GM20431 (cell line): ENCODE measurements at regions not wholly inside any gene's neighbourhood (a gene's known extent, or its start where the extent isn't known, plus 50 kb on each side); places are given as distances from the start of the nearest gene placed in this dataset.

ENCODE experiments used
- in situ Hi-C: fragments of 300-500 bp; cut with MseI, MboI; formaldehyde crosslinking; loops from one replicate; pipeline ENCODE4 v1.15.0; 2020; ENCODE audit warnings: low sequenced_read_pairs; ENCODE audit not compliant: unreplicated experiment

GRCh38 chr17:77564278-77564920, 394.1 kb upstream of the TNRC6C start:
- in situ Hi-C loops, result no loop called here

GRCh38 chr17:77565166-77565565, 393.3 kb upstream of the TNRC6C start:
- in situ Hi-C loops, result no loop called here

GRCh38 chr17:77566151-77566550, 392.4 kb upstream of the TNRC6C start:
- in situ Hi-C loops, result no loop called here

GRCh38 chr17:77566566-77567138, 391.9 kb upstream of the TNRC6C start:
- in situ Hi-C loops, result no loop called here

DNA sequence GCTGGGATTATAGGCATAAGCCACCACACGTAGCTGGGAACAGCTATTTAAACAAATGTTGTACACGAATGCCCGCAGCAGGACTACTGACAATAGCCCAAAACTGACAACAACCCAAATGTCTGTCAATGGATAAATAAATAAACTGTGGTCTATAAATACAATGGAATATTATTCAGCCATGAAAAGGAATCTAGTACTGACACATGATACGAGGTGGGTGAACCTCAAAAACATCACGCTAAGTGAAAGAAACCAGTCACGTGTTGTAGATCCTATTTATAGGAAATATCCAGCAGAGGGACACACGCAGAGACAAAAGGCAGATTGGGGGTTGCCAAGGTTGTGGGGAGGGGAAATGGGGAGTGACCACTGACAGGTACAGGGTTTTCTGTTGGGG, 390.0 kb upstream of the TNRC6C start:
- in situ Hi-C loops, result no loop called here

DNA sequence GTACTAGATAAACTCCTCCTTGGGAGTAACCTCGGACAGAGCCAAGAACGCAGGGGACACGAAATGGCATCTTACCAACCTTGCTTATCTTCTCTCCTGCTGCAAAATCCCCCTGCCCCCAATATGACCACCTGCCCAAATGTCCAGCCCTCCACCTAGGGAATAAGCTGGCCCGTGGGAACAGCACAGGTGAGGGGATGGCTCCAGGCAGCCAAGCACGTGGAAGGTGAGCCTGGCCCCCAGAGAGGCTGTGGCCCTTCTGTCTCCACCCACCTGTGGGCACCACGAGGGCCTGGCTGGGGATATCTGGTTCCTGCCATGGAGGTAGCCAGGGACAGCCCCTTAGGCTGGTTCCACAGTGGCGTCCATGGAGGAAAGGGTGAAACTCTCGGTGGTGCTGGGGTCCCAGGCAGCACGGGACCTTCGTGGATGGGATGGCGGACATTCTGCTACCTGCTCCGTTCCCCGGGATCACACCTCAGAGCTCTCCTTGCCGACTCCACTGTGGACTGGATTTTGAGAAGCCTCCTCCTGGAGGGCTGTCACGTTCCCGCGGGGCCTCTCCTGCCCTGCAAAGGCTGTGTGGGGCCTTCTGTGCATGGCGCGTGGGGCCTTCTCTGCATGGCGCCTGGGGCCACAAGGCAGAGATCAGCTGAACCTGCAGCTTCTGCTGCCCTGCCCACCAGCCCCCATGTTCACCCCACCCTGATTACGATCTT, 388.5 kb upstream of the TNRC6C start:
- in situ Hi-C loops, result no loop called here

GRCh38 chr17:77570565-77570898, 388.0 kb upstream of the TNRC6C start:
- in situ Hi-C loops, result no loop called here

DNA sequence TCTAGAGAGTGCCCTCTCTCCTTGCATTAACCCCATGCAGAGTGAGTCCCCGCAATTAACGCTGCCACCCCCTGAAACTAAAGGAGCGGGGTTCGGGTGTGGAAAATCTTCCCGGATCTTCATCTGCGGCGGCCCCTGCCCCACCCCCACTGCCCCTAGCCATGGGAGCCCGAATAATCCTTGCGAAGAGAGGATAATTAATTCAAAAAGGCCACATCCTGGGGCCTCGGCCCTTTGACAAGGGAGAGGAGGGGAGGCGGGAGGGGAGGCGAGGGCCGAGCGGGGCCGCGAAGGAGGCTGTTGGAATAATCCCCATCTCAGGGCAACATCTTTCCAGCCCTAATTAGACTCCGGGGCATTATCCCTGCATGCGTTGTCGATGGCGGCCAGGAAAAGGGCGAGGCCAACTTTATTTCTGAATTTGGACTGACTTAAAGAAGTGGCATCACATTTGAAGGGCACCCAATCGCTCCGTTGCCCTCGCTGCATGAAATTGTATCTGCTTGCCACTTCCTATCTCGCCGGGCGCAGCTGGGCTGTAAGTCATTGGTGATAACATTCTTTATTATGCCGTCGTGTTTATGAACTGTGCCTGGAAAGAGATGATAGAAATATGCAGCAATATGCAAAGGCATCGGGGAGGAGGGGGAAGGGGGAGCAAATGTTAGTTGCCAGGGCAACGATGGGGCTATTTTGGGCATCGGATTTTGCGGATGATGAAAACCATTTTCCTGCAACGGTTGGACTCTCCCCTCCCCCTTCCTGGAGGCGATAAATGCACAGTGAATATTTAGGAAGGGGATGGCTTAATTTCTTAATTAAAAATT, 387.1 kb upstream of the TNRC6C start:
- in situ Hi-C loops, result no loop called here

DNA sequence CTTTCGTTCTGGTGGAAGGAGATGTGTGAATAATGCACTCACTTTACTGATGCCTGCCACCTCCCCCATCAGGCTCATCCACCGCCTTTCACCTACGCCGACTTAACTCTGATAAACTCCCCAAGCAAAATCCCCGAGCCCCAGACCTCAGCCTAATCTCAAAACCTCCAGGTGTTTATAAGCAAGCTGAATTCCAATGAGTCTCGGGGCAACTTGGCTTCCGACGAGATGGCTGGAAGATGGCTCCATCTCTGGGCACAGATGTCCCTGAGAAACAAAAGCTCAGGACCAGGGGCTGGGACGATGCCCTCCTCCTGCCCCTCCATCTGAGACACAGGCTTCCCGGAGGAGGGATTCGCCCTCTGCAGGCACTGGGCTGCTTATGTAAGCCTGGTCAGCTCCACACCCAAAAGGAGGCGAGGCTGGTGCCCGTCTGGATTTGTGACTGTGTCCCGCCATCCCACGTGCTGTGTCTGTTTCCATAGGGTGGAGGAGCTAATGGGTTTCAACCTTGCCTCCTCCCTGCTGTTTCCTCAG, 386.4 kb upstream of the TNRC6C start:
- in situ Hi-C loops, result no loop called here

DNA sequence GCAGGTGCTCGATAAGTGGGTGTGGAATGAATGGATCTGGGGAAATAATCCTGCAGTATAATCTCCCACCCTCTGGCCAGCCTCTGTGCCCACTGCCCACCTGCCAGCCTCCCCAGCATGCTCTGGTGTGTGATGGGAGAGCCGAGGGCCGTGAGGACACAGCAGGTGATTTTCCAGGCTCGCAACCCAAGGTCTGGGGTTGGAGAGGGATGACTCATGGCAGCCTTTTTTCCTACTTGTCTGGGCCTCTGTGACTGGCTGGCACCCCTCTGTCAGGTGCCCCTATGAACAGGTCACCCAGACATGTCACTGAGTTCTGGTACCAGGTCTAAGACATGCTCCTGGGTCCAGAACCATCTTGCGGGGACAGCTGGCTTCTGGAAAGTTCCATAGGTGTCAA, 385.7 kb upstream of the TNRC6C start:
- in situ Hi-C loops, result no loop called here

- in situ Hi-C loops, result no loop called here
Measured at GRCh38 chr17:77577491-77577890, 381.0 kb upstream of the TNRC6C start.

DNA sequence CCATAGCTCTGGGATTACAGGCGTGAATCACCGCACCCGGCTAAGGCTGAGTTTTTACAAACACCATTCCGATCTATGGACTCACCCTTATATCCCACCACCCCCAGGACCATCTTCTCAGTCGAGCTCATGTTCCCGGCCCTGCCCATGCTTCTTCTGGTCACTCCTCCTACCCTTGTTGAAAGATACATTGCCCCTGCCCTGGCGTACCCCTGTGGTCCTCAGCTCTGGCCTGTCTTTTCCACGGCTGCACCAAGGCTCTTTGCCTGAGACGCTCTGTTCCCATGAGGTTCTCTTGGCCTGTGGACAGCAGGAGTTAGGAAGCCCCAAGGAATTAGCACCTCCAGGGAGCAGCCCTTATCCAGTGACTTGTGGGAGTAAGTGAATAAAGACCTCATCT, 379.4 kb upstream of the TNRC6C start:
- in situ Hi-C loops, result no loop called here

DNA sequence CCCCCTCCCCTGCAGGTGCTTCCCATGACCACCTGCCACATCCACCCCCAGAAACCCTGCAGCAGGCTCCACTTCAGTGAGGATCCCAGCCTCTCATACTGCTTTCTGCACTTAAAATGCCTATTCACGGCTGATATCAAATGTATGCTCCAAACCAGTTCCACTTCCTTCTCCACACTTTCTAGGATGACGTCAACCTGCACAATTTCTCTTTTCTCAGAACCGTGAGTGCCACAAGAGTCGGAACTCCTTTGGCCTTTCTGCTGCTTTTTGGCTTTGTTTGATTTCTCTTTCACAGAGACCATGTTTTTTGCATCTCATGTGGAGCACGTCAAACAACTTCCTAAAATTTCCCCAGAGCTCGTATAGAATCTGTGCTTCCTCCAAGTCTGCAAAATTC, 378.8 kb upstream of the TNRC6C start:
- in situ Hi-C loops, result no loop called here

DNA sequence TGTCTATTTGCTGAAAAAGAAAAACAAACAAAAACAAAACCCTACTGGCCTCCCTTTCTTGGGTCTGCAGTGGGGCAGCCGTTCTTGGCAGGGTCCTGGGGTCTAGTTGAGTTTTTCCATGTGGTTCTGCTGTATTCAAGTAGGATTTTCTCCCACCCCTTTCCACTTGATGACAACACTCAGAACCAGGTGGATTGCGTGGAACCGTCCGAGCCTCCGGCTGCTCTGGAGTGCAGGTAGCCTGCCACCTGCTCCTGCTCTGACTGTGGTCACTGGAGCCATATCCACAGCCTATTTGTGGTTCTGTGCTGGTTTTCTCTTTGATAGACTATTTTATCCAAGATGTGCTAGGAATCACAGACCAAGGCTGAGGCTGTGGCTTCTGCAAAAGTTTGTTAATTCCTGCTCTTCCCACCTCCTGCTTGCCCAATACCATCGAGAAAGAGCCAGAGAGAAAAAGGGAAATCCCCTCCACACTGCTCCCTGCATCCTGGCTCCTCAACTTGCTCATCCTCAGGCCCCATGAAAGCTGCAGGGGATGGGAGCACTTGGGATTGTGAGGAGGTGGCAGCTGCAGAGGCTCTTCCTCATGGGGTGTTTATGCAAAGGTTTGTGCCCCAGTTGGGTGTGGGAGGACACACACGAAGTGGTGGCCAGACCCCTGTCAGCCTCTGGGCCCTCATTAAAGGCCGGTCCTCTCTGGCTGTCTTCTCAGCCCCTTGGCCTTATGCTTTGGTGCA, 377.8 kb upstream of the TNRC6C start:
- in situ Hi-C loops, result no loop called here

DNA sequence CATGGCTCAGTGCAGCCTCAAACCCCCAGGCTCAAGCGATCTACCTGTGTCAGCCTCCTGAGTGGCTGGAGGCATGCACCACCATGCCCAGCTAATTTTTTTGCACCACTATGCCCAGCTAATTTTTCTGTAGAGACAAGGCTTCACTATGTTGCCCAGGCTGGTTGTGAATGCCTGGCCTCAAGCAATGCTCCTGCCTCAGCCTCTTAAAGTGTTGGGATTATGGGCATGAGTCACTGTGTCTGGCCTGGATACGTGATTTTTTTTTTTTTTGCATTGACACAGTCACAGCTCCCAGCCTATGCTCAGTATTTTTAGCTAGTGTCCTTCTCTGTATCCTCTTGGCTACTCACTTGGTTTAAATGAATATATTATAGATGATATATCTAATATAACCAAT, 377.0 kb upstream of the TNRC6C start:
- in situ Hi-C loops, result no loop called here

DNA sequence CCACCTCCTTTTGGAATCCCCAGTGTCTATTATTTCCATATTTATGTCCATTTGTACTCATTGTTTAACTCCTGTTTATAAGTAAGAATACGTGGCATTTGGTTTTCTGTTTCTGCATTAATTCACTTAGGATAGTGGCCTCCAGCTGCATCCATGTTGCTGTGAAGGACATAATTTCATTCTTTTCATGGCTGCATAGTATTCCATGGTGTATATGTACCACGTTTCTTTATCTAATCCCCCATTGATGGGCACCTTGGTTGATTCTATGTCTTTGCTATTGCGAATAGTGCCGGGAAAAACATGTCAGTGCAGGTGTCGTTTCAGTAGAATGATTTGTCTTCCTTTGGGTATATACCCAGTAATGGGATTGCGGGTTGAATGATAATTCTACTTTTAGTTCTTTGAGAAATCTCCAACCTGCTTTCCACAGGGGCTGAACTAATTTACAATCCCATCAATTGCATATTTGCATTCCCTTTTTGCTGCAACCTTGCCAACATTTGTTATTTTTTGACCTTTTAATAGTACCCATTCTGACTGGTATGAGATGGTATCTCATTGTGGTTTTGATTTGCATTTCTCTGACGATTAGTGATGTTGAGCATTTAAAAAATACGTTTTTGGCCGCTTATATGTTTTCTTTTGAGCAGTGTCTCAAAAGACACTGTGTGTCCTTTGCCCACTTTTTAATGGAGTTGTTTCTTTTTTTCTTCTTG, 373.2 kb upstream of the TNRC6C start:
- in situ Hi-C loops, result no loop called here

GRCh38 chr17:77590951-77591735, 367.4 kb upstream of the TNRC6C start:
- in situ Hi-C loops, result no loop called here

GRCh38 chr17:77592106-77592865, 366.2 kb upstream of the TNRC6C start:
- in situ Hi-C loops, result no loop called here
